NCI-H1694 treated with DMSO at 0.1 percent for 48 hours (cell line): ENCODE measurements at regions not wholly inside any gene's neighbourhood (a gene's known extent, or its start where the extent isn't known, plus 50 kb on each side); places are given as distances from the start of the nearest gene placed in this dataset.

ENCODE experiments used
- DNase-seq: peaks from one replicate; lab custom pipeline; 2025; lab: John Stamatoyannopoulos, UW

- DNase-seq: no peak
Measured at GRCh38 chr1:87926131-87926830, 597.6 kb downstream of the LMO4 start.

GRCh38 chr1:87926921-87927320, 598.2 kb downstream of the LMO4 start:
- DNase-seq: no peak

GRCh38 chr1:87927391-87928280, 599.0 kb downstream of the LMO4 start:
- DNase-seq: no peak

DNA sequence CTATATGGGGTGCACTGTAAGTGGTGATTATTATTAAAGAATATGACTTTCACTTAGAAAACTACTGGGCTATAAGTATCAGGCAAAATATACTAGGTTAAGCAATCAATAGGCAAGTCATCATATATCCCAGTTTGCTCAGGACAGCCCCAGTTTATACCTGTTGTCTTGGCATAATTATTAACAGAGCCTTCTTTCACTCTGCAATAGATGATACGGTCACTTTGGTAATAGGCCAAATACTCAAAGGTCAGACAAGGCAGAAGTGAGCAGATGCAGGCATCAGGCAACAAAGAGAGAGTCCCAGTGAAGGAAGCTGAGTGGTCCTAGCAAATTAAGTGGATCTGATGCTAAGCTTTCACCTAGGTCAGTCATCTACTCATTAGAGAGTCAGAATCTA, 599.9 kb downstream of the LMO4 start:
- DNase-seq: no peak

- DNase-seq: no peak
Measured at GRCh38 chr1:87929906-87930305, 601.2 kb downstream of the LMO4 start.

GRCh38 chr1:87930796-87931195, 602.1 kb downstream of the LMO4 start:
- DNase-seq: no peak

DNA sequence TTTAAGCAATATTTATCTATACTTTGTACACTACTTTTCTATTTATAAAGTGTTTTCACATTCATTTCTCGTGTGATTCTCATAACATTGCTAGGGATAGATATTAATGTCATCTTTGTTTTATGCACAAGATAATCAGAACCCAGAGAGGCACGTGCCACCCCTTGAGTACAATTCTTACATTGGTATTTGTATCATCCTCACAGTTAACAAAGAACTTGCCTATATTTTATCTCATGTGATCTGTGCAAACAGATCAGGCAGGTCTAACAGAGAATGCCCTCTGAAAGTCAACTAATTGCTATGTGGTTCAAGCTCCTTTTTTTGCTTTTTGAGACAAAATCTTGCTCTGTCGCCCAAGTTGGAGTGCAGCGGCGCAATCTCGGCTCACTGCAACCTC, 604.5 kb downstream of the LMO4 start:
- no peak for DNase-seq

- no peak for DNase-seq
Measured at GRCh38 chr1:87935130-87935529, 606.5 kb downstream of the LMO4 start.

DNA sequence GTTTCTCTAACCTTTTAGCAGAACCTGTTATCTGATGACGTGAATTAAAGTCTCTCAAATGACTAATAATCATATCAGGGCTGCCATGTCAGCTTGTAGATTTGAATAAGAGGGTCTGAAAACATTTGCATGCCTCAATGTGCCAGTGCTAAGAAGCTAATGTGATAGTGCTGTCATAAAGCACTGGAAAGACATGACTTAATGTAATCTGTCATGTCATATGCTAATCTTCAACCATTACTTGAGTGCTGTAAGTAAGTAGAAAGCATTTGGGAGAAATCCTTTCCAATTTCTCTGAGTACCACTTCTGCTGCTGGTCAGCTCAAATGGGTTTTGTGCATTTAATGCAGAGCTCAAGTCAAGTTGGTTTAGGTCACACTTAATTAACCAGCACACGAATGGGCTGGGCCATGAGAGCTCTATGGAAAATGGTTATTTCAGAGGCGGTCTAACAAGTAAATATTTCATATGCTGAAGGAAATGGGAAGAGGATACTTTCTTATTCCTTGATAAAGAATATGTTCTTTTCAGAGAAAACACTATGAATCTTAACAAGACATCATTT, 609.2 kb downstream of the LMO4 start:
- DNase-seq: no peak

GRCh38 chr1:87938631-87939030, 610.0 kb downstream of the LMO4 start:
- no peak for DNase-seq

GRCh38 chr1:87939444-87939843, 610.8 kb downstream of the LMO4 start:
- no peak for DNase-seq

DNA sequence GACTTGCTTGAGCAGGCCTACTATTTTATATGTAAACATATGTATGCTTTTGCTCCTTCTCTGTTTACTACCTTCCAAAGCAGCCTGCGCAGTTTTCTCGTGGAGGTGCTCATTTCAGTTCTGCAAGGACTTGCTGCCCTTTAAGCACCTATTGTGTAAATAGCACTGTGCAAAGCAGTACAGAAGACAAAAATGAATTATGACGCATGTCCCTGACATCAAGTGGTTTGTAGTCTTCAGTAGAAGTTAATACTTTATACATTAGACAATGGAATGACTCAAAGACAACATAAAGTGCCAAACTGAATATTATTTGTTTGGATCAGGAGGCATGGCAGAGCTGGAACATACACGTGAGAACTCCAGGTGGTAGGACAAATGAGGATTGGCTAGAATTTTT, 611.7 kb downstream of the LMO4 start:
- DNase-seq: no peak

DNA sequence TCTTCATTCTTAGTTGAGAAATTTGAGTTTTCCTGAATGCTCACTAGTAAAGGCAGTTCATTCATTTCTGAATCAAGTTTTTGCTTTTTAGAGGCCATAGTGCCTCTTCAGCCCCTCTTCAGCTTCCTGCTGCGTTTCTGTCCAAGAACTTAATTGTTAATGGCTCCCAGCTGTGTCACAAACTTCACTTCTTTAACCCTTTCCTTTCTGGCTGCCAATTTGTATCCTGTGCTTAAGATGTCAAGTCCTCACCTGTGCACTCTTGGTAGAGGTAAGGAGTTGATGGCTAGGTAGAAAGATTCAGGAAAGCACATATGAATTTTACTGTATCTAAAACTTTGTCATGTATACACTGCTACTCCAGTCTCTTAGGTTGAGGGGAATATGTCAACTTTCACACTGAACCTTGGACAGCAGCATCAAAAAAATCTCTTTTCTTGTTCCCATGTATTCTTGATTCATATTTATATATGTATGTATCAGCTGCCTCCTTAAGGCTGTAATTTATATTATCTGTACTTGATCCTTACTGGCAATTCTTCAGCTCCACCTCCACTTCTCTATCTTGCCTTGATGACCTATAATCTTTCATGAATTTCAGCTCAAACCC, 612.8 kb downstream of the LMO4 start:
- no peak for DNase-seq

DNA sequence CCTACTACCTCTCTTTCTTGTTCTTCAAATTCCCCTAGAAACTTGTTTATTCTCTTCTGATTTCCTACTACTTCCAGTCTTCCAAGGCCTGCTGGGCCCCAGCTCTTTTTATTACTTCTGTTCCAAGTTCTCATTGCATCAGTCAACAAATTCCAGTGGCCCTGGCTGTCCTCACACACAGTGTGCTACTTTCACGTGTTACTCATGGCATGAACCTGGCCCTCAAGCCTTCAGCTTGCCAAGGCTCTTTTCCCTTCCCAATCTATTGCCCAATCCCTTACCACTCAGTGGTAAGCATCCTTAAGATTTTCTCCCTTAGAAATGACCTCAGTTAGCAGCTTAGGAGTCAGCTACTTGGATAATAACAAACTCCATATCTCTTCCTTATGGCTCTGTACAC, 613.5 kb downstream of the LMO4 start:
- DNase-seq: no peak

- no peak for DNase-seq
Measured at GRCh38 chr1:87949711-87950110, 621.0 kb downstream of the LMO4 start.

DNA sequence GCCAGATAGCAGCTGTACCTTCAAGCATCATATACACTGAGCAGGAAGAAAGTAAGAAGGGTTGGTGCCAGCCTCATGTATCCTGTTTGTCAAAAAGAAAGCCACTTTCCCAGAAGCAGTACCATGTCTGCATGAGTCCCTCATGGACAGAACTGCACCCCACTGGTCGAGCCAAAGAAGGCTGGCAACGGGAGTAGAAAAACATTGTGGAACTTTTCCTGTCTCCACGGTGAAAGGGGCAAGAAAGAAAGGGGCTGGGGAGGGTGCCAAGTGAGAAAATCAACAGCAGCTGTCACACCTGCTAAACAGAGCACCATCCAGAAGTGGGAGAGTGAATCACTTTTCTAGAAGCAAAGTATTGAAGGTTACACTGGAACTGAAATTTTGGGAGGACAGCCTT, 621.7 kb downstream of the LMO4 start:
- DNase-seq: no peak

GRCh38 chr1:87951409-87951808, 622.7 kb downstream of the LMO4 start:
- DNase-seq: no peak

DNA sequence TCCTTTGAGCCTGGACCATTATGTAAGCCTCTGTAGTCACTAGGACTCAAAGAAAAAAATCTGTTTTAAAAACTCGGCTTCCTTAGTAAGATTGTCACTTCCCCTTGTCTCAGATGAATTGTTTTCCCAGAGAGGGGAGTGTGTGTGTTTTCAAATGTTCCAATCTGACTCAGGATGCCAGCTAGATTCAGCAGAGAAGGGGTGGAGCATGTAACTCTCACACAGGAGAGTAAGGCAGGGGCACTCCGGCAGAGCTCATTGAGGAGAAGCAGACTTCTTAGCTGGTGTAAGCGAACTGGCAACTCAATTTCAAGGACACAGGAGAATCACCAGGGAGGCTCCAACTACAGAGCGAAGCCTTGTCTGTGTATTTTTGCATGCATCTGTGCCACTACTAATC, 623.2 kb downstream of the LMO4 start:
- DNase-seq: no peak

- DNase-seq: no peak
Measured at GRCh38 chr1:87953121-87953520, 624.4 kb downstream of the LMO4 start.

GRCh38 chr1:87953732-87954344, 625.2 kb downstream of the LMO4 start:
- DNase-seq: peak; percentile 21

- DNase-seq: no peak
Measured at GRCh38 chr1:87955038-87955437, 626.4 kb downstream of the LMO4 start.

- no peak for DNase-seq
Measured at GRCh38 chr1:87956072-87956471, 627.4 kb downstream of the LMO4 start.
